Stimulated activated CD4-positive, alpha-beta T cell treated with anti-CD3 and anti-CD28 coated beads, Interleukin-2, amount 100 ng/mL, for 4 hours (primary cell): ENCODE measurements at regions not wholly inside any gene's neighbourhood (a gene's known extent, or its start where the extent isn't known, plus 50 kb on each side); places are given as distances from the start of the nearest gene placed in this dataset.
"Not testable (repeated sequence)": the region's sequence is repeated elsewhere in the genome, so short reads cannot be mapped to it uniquely, and the experiment has no call there.

Source experiments
- DNase-seq: peaks from one replicate; pipeline ENCODE4 v3.0.0-alpha.2; 2020; ENCODE audit warnings: low read depth

DNA sequence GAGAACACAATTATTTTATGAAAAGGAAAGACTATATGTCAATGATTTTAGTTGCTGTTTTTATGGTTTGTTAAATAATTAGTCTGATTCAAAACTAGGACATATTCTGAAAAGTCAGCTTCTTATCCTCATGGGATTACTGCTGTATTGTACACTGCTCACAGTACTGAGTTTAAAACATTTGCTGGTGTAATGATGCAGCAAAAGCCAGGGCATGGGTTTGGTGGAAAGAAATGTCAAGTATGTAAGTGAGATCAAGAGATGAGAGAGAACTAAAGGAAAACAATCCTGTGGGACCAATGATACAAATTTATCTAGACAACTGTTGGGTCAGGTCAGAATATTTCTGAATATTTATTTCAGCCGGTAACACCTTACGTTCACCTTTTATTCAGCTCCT is 210.1 kb upstream of the ARHGEF26 start:
- DNase-seq: no peak

DNA sequence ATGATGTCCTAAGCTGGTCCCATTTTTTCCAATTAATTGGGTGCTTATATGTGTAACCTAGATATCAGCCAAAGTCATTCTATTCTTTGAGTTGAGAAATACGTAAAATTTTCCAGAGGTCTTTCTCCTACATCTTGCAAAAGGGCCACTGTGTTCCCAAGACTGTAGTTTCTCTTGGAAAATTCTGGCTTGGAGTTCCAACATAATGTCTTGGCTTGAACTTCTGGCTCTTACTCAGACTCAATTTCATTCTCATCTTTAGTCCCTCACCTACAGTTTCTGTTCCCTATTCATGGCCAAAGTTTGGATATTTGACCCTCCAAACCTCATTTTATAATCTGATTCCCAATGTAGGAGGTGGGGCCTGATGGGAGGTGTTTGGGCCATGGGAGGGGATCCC is 201.4 kb upstream of the ARHGEF26 start:
- DNase-seq: no peak

DNA sequence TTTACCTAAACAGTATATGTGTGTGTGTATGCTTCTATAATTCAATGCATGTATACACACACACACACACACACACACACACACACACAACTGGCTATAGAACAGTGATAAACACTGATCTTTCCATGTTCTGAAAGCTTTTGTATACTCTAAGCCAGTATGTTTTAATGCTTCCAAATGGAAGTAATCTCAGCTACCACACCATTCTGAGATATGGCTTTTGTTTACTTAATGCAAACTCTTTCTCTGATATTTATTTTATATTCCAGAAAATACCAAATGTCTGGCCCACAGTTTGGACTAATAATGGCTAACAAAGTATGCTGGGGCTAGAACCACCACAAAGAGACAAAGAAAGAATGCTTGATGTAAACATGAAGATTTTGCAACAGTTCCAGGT is 199.4 kb upstream of the ARHGEF26 start:
- DNase-seq: no peak

GRCh38 chr3:153925841-153926514 is 195.2 kb upstream of the ARHGEF26 start:
- no peak for DNase-seq

GRCh38 chr3:153927107-153927506 is 194.1 kb upstream of the ARHGEF26 start:
- DNase-seq: no peak

- no peak for DNase-seq
These were observed 192.3 kb upstream of the ARHGEF26 start for GRCh38 chr3:153928851-153929250.

- not testable (repeated sequence) for DNase-seq
These were observed 187.7 kb upstream of the ARHGEF26 start for GRCh38 chr3:153933481-153933880.

GRCh38 chr3:153944084-153944483 is 177.1 kb upstream of the ARHGEF26 start:
- no peak for DNase-seq

DNA sequence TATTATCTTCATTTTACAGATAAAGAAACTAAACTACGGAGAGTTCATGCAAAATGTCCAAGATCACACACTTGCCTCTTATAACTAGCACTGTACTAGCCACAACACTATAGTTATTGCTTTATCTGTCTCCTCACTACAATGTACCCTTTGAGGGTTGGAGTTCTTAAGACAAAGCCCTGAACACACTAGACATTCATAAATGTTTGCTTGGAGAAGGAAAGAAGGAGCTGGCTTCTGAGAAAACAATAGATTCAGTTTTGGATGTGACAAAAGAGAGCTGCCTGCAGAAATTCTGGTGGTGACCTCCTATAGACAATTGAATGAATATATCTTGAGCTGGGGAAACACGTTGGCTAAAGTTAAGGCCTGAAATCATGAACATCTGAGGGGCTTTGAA is 169.9 kb upstream of the ARHGEF26 start:
- DNase-seq: no peak

DNA sequence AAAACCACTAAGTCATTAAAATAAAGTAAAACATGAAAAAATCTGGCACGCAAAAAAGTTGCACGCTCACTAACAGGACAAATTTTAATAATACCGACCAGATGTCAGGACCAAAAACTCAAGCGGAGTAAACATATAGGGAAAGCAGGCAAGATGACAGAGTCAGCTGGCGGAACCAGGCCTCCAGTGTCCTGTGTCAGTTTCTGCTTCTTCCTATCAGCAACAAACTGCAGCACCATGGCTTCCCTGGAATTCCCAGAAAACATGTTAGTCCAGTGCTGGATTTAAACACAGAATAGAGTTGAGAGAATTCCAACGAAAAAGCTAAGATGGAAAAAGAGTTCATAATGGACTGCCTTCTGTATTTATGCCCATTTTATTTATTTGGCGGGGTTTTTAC is 169.1 kb upstream of the ARHGEF26 start:
- no peak for DNase-seq

DNA sequence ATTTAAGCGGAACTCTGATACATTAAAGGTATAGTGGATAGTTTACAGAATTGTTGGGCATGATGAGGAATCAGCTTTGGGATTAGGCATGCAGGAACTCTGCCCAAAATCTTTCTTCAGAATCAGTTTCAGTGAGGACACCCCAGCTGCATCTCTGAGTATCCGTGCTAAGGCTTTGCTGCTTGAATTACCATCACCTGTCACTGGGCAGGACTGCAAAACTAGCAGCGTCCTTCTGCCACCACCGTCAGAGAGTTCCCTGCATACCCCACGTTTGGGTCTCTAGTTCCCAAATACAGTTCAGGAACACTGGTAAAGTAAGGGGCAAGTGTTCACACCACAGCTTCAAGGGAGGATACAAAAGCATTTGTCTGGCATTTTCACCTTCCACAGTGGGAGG is 164.6 kb upstream of the ARHGEF26 start:
- no peak for DNase-seq

DNA sequence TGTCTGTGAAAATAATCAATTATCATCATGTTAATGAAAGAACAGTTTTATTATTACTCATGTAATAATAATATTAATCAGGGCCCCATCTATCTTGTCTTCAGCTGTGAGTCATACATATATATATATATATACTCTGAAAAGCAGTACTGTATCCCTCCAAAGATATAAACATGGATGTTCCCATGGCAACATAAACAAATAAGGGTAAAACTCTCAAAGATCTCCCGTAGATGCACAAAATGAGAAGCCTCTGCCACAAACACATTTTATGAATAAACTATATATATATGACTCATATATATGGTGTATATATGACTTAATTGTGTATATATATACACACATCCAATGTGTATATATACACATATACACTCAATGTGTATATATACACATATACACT is 163.8 kb upstream of the ARHGEF26 start:
- DNase-seq: no peak

DNA sequence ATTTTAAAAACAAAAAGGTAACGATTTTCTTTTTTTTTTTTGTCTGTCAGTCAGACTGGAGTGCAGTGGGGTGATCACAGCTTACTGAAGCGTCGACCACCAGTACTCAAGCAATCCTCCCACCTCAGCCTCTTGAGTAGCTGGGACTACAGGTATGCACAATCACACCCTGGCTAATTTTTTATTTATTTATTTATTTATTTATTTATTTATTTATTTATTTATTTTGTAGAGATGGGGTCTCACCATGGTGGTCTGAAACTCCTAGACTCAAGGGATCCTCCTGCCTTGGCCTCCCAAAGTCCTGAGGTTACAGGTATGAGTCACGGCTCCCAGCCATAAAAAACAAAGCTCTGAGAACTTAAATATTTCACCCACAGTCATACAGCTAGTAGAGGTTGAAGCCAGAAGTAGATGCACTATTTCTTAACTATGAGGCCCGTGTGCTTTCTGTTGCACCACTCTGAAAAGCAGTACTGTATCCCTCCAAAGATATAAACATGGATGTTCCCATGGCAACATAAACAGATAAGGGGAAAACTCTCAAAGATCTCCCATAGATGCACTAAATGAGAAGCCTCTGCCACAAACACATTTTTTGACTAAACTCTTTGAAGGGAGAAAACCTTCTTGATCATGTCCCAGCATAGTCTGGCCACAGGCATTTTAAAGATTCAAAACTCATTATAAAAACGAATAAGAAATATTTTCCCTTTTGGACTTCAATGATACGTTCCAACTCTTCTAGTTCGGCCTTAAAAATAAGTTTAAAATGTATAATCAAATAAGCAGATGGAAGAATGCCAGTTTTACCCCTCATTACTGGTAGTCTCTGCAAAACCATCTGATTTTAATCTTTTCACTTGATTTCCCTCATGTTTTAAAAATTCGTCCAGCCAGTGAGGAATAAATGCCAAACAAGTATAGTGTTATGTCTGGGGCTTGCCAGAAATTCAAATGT is 162.3 kb upstream of the ARHGEF26 start:
- no peak for DNase-seq

DNA sequence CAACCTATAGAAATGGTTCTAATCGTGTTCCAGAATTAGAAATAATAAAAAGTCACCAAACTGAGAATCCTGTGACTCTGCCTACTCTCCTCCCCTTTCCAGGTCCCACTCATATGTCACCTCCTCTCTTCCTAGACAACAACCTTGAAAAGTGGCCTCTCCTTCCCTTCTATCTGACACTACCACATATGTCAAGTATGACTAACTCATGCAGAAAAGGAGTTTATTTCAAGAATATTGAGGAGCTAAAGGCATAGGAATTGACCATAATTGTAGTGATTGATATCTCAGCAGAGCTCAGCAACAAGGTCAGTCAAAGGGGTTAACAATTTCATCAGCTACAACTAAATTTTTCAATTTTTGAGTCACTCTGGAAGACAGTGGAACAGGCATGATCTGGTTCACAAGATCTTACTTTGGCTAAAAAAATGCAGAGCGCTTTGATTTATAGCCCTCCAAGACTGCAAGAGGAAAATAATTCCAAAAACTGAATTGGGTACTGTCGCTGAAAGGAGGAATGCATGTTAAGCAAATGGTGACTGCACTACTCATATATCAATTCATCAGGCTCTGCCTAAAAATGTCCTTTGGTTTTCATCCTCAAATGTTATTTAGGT is 160.6 kb upstream of the ARHGEF26 start:
- DNase-seq: no peak

GRCh38 chr3:153961494-153961893 is 159.7 kb upstream of the ARHGEF26 start:
- no peak for DNase-seq

DNA sequence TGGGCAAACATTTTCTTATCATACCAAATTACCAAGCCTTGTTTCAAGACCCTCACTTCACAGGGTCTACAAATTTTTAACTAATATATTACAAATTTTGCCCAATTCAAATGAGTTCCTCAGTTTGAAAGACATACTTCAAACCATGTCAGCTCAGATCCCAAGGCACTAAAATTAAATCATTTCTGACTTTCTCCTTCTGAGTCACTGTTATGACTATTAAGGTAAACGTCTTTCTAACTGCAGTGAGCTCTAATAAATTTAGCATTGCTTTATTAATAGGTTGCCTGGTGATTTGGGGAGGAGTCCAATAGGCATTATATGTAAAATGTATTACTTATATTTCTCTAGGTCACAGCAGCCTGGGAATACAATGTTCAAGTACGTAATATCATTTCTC is 158.2 kb upstream of the ARHGEF26 start:
- no peak for DNase-seq

- no peak for DNase-seq
These were observed 153.9 kb upstream of the ARHGEF26 start for GRCh38 chr3:153967260-153967659.

- DNase-seq: no peak
These were observed 151.1 kb upstream of the ARHGEF26 start for GRCh38 chr3:153970047-153970446.

- no peak for DNase-seq
These were observed 150.3 kb upstream of the ARHGEF26 start for GRCh38 chr3:153970741-153971347.

GRCh38 chr3:153972862-153973261 is 148.3 kb upstream of the ARHGEF26 start:
- no peak for DNase-seq

- no peak for DNase-seq
These were observed 147.4 kb upstream of the ARHGEF26 start for GRCh38 chr3:153973722-153974265.

DNA sequence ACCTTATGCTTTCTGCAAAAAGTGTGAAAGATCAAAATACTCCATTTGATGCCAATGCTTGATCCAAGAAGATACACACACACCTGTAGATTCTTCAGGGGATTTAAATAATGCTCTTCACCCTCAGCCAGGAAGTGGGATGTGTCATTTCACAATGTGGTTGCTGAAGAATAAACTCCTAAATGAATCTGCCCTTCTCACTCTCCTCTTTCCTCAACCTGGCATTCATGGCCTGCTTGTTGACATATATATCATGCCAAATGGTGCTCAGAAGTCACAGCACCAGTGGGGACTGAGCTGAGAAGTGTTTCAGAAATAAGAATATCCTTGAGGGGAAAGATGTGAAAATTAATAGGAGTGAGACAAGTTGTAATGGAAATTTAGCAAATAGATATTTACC is 146.6 kb upstream of the ARHGEF26 start:
- DNase-seq: no peak
